Bronchial epithelial cell (primary cell): ENCODE measurements at regions not wholly inside any gene's neighbourhood (a gene's known extent, or its start where the extent isn't known, plus 50 kb on each side); places are given as distances from the start of the nearest gene placed in this dataset.

Experiments used
- DNase-seq: peaks from one replicate; pipeline ENCODE4 v3.0.0-alpha.2; 2010; ENCODE audit warnings: low read depth
- FAIRE-seq: peaks from 2 replicates; lab custom pipeline; 2011; peaks lifted over from hg19 to GRCh38; lab: Jason Lieb, UNC
- H3K27me3 ChIP-seq: 2 replicates; pipeline ENCODE4 v1.5.1; 2011; ENCODE audit warnings: low read length; ENCODE audit not compliant: control insufficient read depth, insufficient read depth
- H3K36me3 ChIP-seq: 2 replicates; pipeline ENCODE4 v1.5.1; 2011; ENCODE audit warnings: low read length; ENCODE audit not compliant: control insufficient read depth, insufficient read depth
- H3K4me3 ChIP-seq: 2 replicates; pipeline ENCODE4 v1.5.1; 2011; ENCODE audit warnings: mild to moderate bottlenecking, low read depth, low read length, control low read depth
- CTCF ChIP-seq: IDR thresholded peaks from 2 replicates; pipeline ENCODE4 v1.5.1; 2011; ENCODE audit warnings: mild to moderate bottlenecking, moderate library complexity, low read length, control low read depth, inconsistent platforms; ENCODE audit not compliant: insufficient read depth, severe bottlenecking

DNA sequence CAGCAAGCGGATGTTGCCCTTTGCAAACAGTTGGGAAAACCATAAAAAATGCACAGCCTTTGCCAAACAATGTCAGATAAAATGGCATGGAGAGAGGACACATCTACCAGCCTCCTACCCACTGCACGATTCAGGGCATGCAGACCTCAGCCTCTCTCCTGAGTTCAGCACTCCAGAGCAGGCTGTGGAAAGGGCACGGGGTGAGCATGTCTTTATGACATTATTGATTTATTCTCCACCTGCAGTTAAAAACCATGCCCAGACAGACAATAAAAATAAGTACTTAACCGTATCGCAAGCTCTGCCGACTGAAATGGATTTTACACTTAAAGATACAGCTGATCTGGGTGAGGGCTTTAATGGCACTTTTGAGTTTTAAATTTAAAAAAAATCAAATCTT, 127.1 kb downstream of the MAF start:
- H3K27me3 ChIP-seq, result no peaks in the 10 kb centered on the region
- DNase-seq (no peak), FAIRE-seq (no peak)
- no peak for TF ChIP-seq CTCF
- H3K4me3 ChIP-seq, result no peak overlapping the region
- no peaks in the 10 kb centered on the region for H3K36me3 ChIP-seq

DNA sequence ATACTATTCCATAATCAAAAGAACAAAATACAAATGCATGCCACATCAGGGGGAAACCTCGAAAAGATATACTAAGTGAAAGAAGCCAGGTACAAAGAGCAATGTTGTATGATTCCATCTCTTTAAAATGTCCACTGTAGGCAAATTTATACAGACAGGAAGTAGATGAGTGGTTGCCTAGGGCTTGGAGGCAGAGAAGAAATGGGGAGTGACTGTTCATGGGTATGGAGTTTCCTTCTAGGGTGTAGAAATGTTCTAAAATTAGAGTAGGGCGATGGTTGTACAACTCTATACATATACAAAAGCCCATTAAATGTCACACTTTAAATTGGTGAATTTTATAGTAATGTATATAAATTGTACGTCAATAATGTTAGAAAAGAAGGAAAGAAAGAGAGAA, 128.1 kb downstream of the MAF start:
- FAIRE-seq, result no peak
- Histone ChIP-seq H3K27me3 (no peaks in the 10 kb centered on the region), H3K4me3 (no peak overlapping the region), H3K36me3 (no peaks in the 10 kb centered on the region)
- TF ChIP-seq CTCF, result no peak
- DNase-seq, result no peak

GRCh38 chr16:79469999-79470398, 130.5 kb downstream of the MAF start:
- no peak for TF ChIP-seq CTCF
- DNase-seq (no peak), FAIRE-seq (no peak)
- no peak overlapping the region for H3K4me3 ChIP-seq
- H3K27me3 ChIP-seq, result no peaks in the 10 kb centered on the region
- no peaks in the 10 kb centered on the region for H3K36me3 ChIP-seq

GRCh38 chr16:79468631-79469030, 131.9 kb downstream of the MAF start:
- Histone ChIP-seq H3K4me3 (no peak overlapping the region), H3K27me3 (no peaks in the 10 kb centered on the region), H3K36me3 (no peaks in the 10 kb centered on the region)
- DNase-seq, result no peak
- FAIRE-seq, result no peak
- no peak for TF ChIP-seq CTCF

GRCh38 chr16:79468121-79468552, 132.4 kb downstream of the MAF start:
- no peak for TF ChIP-seq CTCF
- FAIRE-seq (no peak), DNase-seq (no peak)
- Histone ChIP-seq H3K27me3 (no peaks in the 10 kb centered on the region), H3K4me3 (no peak overlapping the region), H3K36me3 (no peaks in the 10 kb centered on the region)

- no peak for FAIRE-seq
- no peak for TF ChIP-seq CTCF
Observed at GRCh38 chr16:79466111-79466510, 134.4 kb downstream of the MAF start.

More at GRCh38 chr16:79466111-79466510, 134.4 kb downstream of the MAF start:
- no peaks in the 10 kb centered on the region for H3K27me3 ChIP-seq
- no peaks in the 10 kb centered on the region for H3K36me3 ChIP-seq
- no peak overlapping the region for H3K4me3 ChIP-seq
- DNase-seq, result peak; percentile 77
